Fibroblast of mammary gland (primary cell): ENCODE measurements at regions not wholly inside any gene's neighbourhood (a gene's known extent, or its start where the extent isn't known, plus 50 kb on each side); places are given as distances from the start of the nearest gene placed in this dataset.

ENCODE experiments used
- DNase-seq: peaks from one replicate; pipeline ENCODE4 v3.0.0-alpha.2; 2010; ENCODE audit warnings: low read depth
- H3K4me3 ChIP-seq: 2 replicates; pipeline ENCODE4 v1.5.1; 2011; ENCODE audit warnings: low read depth, mild to moderate bottlenecking, low read length, moderate library complexity; ENCODE audit not compliant: control insufficient read depth
- CTCF ChIP-seq: conservative IDR thresholded peaks from 2 replicates; pipeline ENCODE4 v1.5.1; 2011; ENCODE audit warnings: low read depth, low read length, inconsistent platforms; ENCODE audit not compliant: control insufficient read depth, insufficient read depth

GRCh38 chr5:66518052-66518451 is 78.1 kb upstream of the MAST4 start:
- no peak for TF ChIP-seq CTCF
- H3K4me3 ChIP-seq: no peak overlapping the region
- no peak for DNase-seq

GRCh38 chr5:66518753-66519152 is 77.4 kb upstream of the MAST4 start:
- no peak for TF ChIP-seq CTCF
- no peak overlapping the region for H3K4me3 ChIP-seq
- DNase-seq: no peak

GRCh38 chr5:66519626-66520025 is 76.6 kb upstream of the MAST4 start:
- no peak for TF ChIP-seq CTCF
- DNase-seq: peak; percentile 2
- H3K4me3 ChIP-seq: no peak overlapping the region

GRCh38 chr5:66520854-66521253 is 75.3 kb upstream of the MAST4 start:
- TF ChIP-seq CTCF: no peak
- no peak for DNase-seq

GRCh38 chr5:66527478-66528035 is 68.6 kb upstream of the MAST4 start:
- no peak overlapping the region for H3K4me3 ChIP-seq
- TF ChIP-seq CTCF: no peak
- DNase-seq: no peak

More at GRCh38 chr5:66520854-66521253, 75.3 kb upstream of the MAST4 start:
- H3K4me3 ChIP-seq: no peak overlapping the region

GRCh38 chr5:66529182-66529581 is 67.0 kb upstream of the MAST4 start:
- H3K4me3 ChIP-seq: no peak overlapping the region
- no peak for DNase-seq
- no peak for TF ChIP-seq CTCF

- TF ChIP-seq CTCF: no peak
- DNase-seq: no peak
- no peak overlapping the region for H3K4me3 ChIP-seq
Observed at GRCh38 chr5:66529704-66530103, 66.5 kb upstream of the MAST4 start.
